T-cell (primary cell): ENCODE measurements at regions not wholly inside any gene's neighbourhood (a gene's known extent, or its start where the extent isn't known, plus 50 kb on each side); places are given as distances from the start of the nearest gene placed in this dataset.

Experiments used
- ATAC-seq, 4 experiments: fragments of 200-7000 bp in 3 of 4; fragments of 150-1000 bp in 1 of 4; cut with Tn5 transposase; replicated peaks in 1 of 4; 1 replicate in 3 of 4; 2 replicates in 1 of 4; pipeline ENCODE4 v1.10.0; 2021; ENCODE audit warnings: moderate library complexity in 3 of 4, mild to moderate bottlenecking in 2 of 4, moderate number of reproducible peaks in 1 of 4
- CTCF ChIA-PET, 2 donors: fragments of 300-600 bp; sonication (Branson Sonifier 250); formaldehyde crosslinking; loops; one replicate each; lab custom pipeline; 2022; ENCODE audit warnings: antibody characterized with exemption in 2 of 2; lab: Charles Lee
- POLR2A ChIA-PET, 2 donors: fragments of 300-600 bp; sonication (Branson Sonifier 250); formaldehyde crosslinking; loops; one replicate each; lab custom pipeline; 2022; ENCODE audit warnings: antibody characterized with exemption in 2 of 2; lab: Charles Lee
- DNase-seq, 35 experiments: peaks; one replicate each; pipeline versions ENCODE4 v3.0.0 to v3.0.0-alpha.2; 2013 to 2023
- H3K27ac ChIP-seq: one replicate; pipeline ENCODE4 v1.5.1; 2013; ENCODE audit warnings: low read length
- H3K27me3 ChIP-seq, 2 experiments: replicated peaks in 1 of 2; 1 replicate in 1 of 2; 2 replicates in 1 of 2; pipeline versions ENCODE4 v1.6.1 to v1.7.0; 2013; ENCODE audit warnings: low read length in 1 of 2, mixed read lengths in 1 of 2; ENCODE audit not compliant: control insufficient read depth in 2 of 2, insufficient read depth in 2 of 2; ENCODE audit errors: extremely low read depth in 1 of 2
- H3K36me3 ChIP-seq, 2 donors: 1 replicate in 1 of 2; 2 replicates in 1 of 2; pipeline versions ENCODE4 v1.6.1 to v1.7.0; 2013; ENCODE audit warnings: low read length in 1 of 2; ENCODE audit not compliant: control insufficient read depth in 2 of 2, insufficient read depth in 1 of 2; ENCODE audit errors: extremely low read depth in 1 of 2
- H3K4me1 ChIP-seq, 2 experiments: 1 replicate in 1 of 2; 2 replicates in 1 of 2; pipeline versions ENCODE4 v1.6.1 to v1.7.0; 2013; ENCODE audit warnings: low read length in 2 of 2, mixed read lengths in 1 of 2; ENCODE audit not compliant: insufficient read depth in 2 of 2, control insufficient read depth in 1 of 2; ENCODE audit errors: extremely low read depth in 1 of 2
- H3K4me3 ChIP-seq, 2 donors: 1 replicate in 1 of 2; 2 replicates in 1 of 2; pipeline versions ENCODE4 v1.5.1 to v1.7.0; 2013; ENCODE audit warnings: mild to moderate bottlenecking in 2 of 2, low read length in 1 of 2, moderate library complexity in 1 of 2; ENCODE audit not compliant: control insufficient read depth in 1 of 2; ENCODE audit errors: extremely low read depth in 1 of 2
- H3K9me3 ChIP-seq: 2 replicates; pipeline ENCODE4 v1.7.0; 2013
- H3K27ac Mint-ChIP-seq, 2 donors: one replicate each; pipeline ENCODE4 v1.8.0; 2020 to 2021; ENCODE audit warnings: mild to moderate bottlenecking in 2 of 2, mixed read lengths in 2 of 2
- H3K27me3 Mint-ChIP-seq, 2 donors: one replicate each; pipeline ENCODE4 v1.8.0; 2021 to 2022; ENCODE audit warnings: mixed read lengths in 2 of 2
- H3K36me3 Mint-ChIP-seq: one replicate; pipeline ENCODE4 v1.8.0; 2021; ENCODE audit warnings: mixed read lengths
- H3K4me1 Mint-ChIP-seq, 3 donors: one replicate each; pipeline ENCODE4 v1.8.0; 2020 to 2022; ENCODE audit warnings: mixed read lengths in 3 of 3, mild to moderate bottlenecking in 1 of 3
- H3K4me3 Mint-ChIP-seq, 3 donors: one replicate each; pipeline ENCODE4 v1.8.0; 2020 to 2022; ENCODE audit warnings: mild to moderate bottlenecking in 3 of 3, mixed read lengths in 3 of 3, moderate library complexity in 3 of 3
- H3K9me3 Mint-ChIP-seq, 3 donors: one replicate each; pipeline ENCODE4 v1.8.0; 2020 to 2022; ENCODE audit warnings: mixed read lengths in 3 of 3
- WGBS: methylation state at CpG from one replicate; pipeline ENCODE4 v1.1.5; 2013; ENCODE audit warnings: missing lambda C conversion rate; ENCODE audit not compliant: insufficient coverage; 5-methylcytosine and 5-hydroxymethylcytosine counted together

- H3K9me3 Mint-ChIP-seq = peaks cover 12 to 27% (median 23%) of the 10 kb centered on the region in 3 donors
- no peaks in the 10 kb centered on the region for H3K27me3 ChIP-seq
- H3K4me1 ChIP-seq = no peaks in the 10 kb centered on the region
- no peaks in the 10 kb centered on the region for H3K4me1 Mint-ChIP-seq
- no peak for ATAC-seq
- H3K9me3 ChIP-seq = no peaks in the 10 kb centered on the region
- no peaks in the 10 kb centered on the region for H3K36me3 Mint-ChIP-seq
- H3K4me3 Mint-ChIP-seq = no peak overlapping the region
- ChIA-PET POLR2A (no interaction called here), CTCF (no interaction called here)
- no peaks in the 10 kb centered on the region for H3K27me3 Mint-ChIP-seq
- no peak for DNase-seq
- H3K27ac Mint-ChIP-seq = no peak overlapping the region
- H3K4me3 ChIP-seq = no peak overlapping the region
- no peaks in the 10 kb centered on the region for H3K36me3 ChIP-seq
- no peak overlapping the region for H3K27ac ChIP-seq
These were observed 716.4 kb upstream of the NOVA1 start for GRCh38 chr14:27314231-27314630.

DNA sequence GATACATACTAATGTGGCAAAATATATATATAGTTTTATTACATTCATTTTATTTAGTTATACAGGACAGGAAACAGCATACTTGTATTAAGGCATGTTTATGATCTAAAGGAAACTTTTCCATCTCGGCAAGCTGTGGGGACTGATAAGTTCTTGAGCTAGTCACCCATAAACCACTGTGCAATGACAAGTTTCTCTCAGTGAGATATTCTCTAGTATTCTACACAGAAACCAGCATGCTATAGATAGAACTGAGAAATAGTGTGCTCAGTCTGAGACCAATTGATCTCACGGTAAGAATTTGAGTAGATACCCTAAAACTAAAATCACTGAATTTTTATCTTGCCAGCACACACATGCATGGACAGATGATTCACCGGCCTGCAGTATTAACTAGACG is 717.6 kb upstream of the NOVA1 start:
- no peak overlapping the region for H3K27ac Mint-ChIP-seq
- no peaks in the 10 kb centered on the region for H3K27me3 ChIP-seq
- H3K36me3 ChIP-seq = no peaks in the 10 kb centered on the region
- H3K4me1 Mint-ChIP-seq = no peaks in the 10 kb centered on the region
- ChIA-PET POLR2A (no interaction called here), CTCF (no interaction called here)
- no peak overlapping the region for H3K27ac ChIP-seq
- WGBS = no CpG with 5 or more reads among the region's 4 CpGs
- H3K36me3 Mint-ChIP-seq = no peaks in the 10 kb centered on the region
- no peaks in the 10 kb centered on the region for H3K4me1 ChIP-seq
- no peaks in the 10 kb centered on the region for H3K27me3 Mint-ChIP-seq
- no peak for ATAC-seq
- no peak overlapping the region for H3K4me3 Mint-ChIP-seq
- H3K9me3 Mint-ChIP-seq = peaks cover 7 to 20% (median 17%) of the 10 kb centered on the region in 3 donors
- DNase-seq = no peak
- no peak overlapping the region for H3K4me3 ChIP-seq
- H3K9me3 ChIP-seq = no peaks in the 10 kb centered on the region

GRCh38 chr14:27315947-27316346 is 718.1 kb upstream of the NOVA1 start:
- Histone ChIP-seq H3K4me1 (no peaks in the 10 kb centered on the region), H3K27ac (no peak overlapping the region), H3K36me3 (no peaks in the 10 kb centered on the region), H3K9me3 (no peaks in the 10 kb centered on the region), H3K27me3 (no peaks in the 10 kb centered on the region), H3K4me3 (no peak overlapping the region)
- POLR2A ChIA-PET = no interaction called here
- Mint-ChIP-seq H3K36me3 (no peaks in the 10 kb centered on the region), H3K27me3 (no peaks in the 10 kb centered on the region), H3K4me1 (no peaks in the 10 kb centered on the region), H3K27ac (no peak overlapping the region), H3K9me3 (peaks cover 7 to 17% (median 16%) of the 10 kb centered on the region in 3 donors), H3K4me3 (no peak overlapping the region)
- CTCF ChIA-PET = no interaction called here
- no peak for ATAC-seq
- no peak for DNase-seq

- Mint-ChIP-seq H3K27me3 (no peaks in the 10 kb centered on the region), H3K4me1 (no peaks in the 10 kb centered on the region)
These were observed 721.1 kb upstream of the NOVA1 start for GRCh38 chr14:27318774-27319420.

GRCh38 chr14:27320261-27320660 is 722.4 kb upstream of the NOVA1 start:
- no peaks in the 10 kb centered on the region for H3K9me3 ChIP-seq
- DNase-seq (no peak), ATAC-seq (no peak)
- H3K4me1 Mint-ChIP-seq = no peaks in the 10 kb centered on the region
- H3K36me3 Mint-ChIP-seq = no peaks in the 10 kb centered on the region
- H3K36me3 ChIP-seq = no peaks in the 10 kb centered on the region
- H3K27ac Mint-ChIP-seq = no peak overlapping the region
- H3K27ac ChIP-seq = no peak overlapping the region
- POLR2A ChIA-PET = no interaction called here
- no peaks in the 10 kb centered on the region for H3K4me1 ChIP-seq
- H3K9me3 Mint-ChIP-seq = peaks cover 0 to 21% (median 18%) of the 10 kb centered on the region in 3 donors
- CTCF ChIA-PET = no interaction called here
- no peaks in the 10 kb centered on the region for H3K27me3 ChIP-seq
- no peak overlapping the region for H3K4me3 Mint-ChIP-seq
- H3K27me3 Mint-ChIP-seq = no peaks in the 10 kb centered on the region
- no peak overlapping the region for H3K4me3 ChIP-seq

More at GRCh38 chr14:27318774-27319420, 721.1 kb upstream of the NOVA1 start:
- Histone ChIP-seq H3K36me3 (no peaks in the 10 kb centered on the region), H3K9me3 (no peaks in the 10 kb centered on the region), H3K4me1 (no peaks in the 10 kb centered on the region), H3K27ac (no peak overlapping the region), H3K4me3 (no peak overlapping the region), H3K27me3 (no peaks in the 10 kb centered on the region)
- Mint-ChIP-seq H3K4me3 (no peak overlapping the region), H3K27ac (no peak overlapping the region), H3K36me3 (no peaks in the 10 kb centered on the region), H3K9me3 (peaks cover 7 to 24% (median 21%) of the 10 kb centered on the region in 3 donors)
- DNase-seq (no peak), ATAC-seq (no peak)
- WGBS = 67% methylated on average over 1 of the region's 1 CpG
- POLR2A ChIA-PET = no interaction called here
- CTCF ChIA-PET = no interaction called here

GRCh38 chr14:27327095-27327494 is 729.3 kb upstream of the NOVA1 start:
- CTCF ChIA-PET = no interaction called here
- Histone ChIP-seq H3K36me3 (no peaks in the 10 kb centered on the region), H3K4me1 (no peaks in the 10 kb centered on the region), H3K4me3 (no peak overlapping the region), H3K9me3 (peaks cover 8% of the 10 kb centered on the region), H3K27ac (no peak overlapping the region), H3K27me3 (no peaks in the 10 kb centered on the region)
- H3K27ac Mint-ChIP-seq = no peak overlapping the region
- no peak for DNase-seq
- no peak overlapping the region for H3K4me3 Mint-ChIP-seq
- H3K9me3 Mint-ChIP-seq = peaks cover 20 to 32% (median 21%) of the 10 kb centered on the region in 3 donors
- no CpG with 5 or more reads among the region's 3 CpGs for WGBS
- H3K27me3 Mint-ChIP-seq = no peaks in the 10 kb centered on the region
- no peak for ATAC-seq
- POLR2A ChIA-PET = no interaction called here
- no peaks in the 10 kb centered on the region for H3K4me1 Mint-ChIP-seq
- no peaks in the 10 kb centered on the region for H3K36me3 Mint-ChIP-seq

- Histone ChIP-seq H3K4me3 (no peak overlapping the region), H3K36me3 (no peaks in the 10 kb centered on the region), H3K27ac (no peak overlapping the region), H3K9me3 (peaks cover 2% of the 10 kb centered on the region), H3K27me3 (no peaks in the 10 kb centered on the region), H3K4me1 (no peaks in the 10 kb centered on the region)
- WGBS = no CpG with 5 or more reads among the region's 2 CpGs
- no peak overlapping the region for H3K4me3 Mint-ChIP-seq
- no peak overlapping the region for H3K27ac Mint-ChIP-seq
- H3K36me3 Mint-ChIP-seq = no peaks in the 10 kb centered on the region
- DNase-seq (no peak), ATAC-seq (no peak)
- POLR2A ChIA-PET = no interaction called here
- no peaks in the 10 kb centered on the region for H3K4me1 Mint-ChIP-seq
- CTCF ChIA-PET = no interaction called here
- no peaks in the 10 kb centered on the region for H3K27me3 Mint-ChIP-seq
- H3K9me3 Mint-ChIP-seq = peaks cover 24 to 34% (median 29%) of the 10 kb centered on the region in 3 donors
These were observed 740.2 kb upstream of the NOVA1 start for GRCh38 chr14:27338012-27338411.
